ENCODE measurements at regions not wholly inside any gene's neighbourhood (a gene's known extent, or its start where the extent isn't known, plus 50 kb on each side); places are given as distances from the start of the nearest gene placed in this dataset.

- Histone ChIP-seq H2BK15ac (ENCODE audit: low read depth, low read length) (no peak overlapping the region), H3K23ac (ENCODE audit: insufficient read length, low read depth, low read length) (no peak overlapping the region), H3K4ac (ENCODE audit: low read depth, low read length) (no peak overlapping the region), H3K4me1 (ENCODE audit: insufficient read depth, low read length) (no peaks in the 10 kb centered on the region), H3K56ac (ENCODE audit: insufficient read length, low read depth, low read length) (no peak overlapping the region), H4K91ac (ENCODE audit: insufficient read length, low read depth, low read length) (no peak overlapping the region), H3K4me2 (ENCODE audit: insufficient read depth, insufficient read length, low read length) (no peak overlapping the region), H3K9ac (ENCODE audit: extremely low read depth, insufficient read length, low read length) (no peak overlapping the region), H2BK12ac (ENCODE audit: insufficient read length, low read depth, low read length) (no peak overlapping the region), H2AK5ac (ENCODE audit: insufficient read length, low read length) (no peak overlapping the region), H3K27me3 (ENCODE audit: insufficient read depth, low read length) (no peaks in the 10 kb centered on the region), H3K27ac (ENCODE audit: insufficient read length, low read depth, low read length) (no peak overlapping the region), H3K23me2 (ENCODE audit: insufficient read length, low read depth, low read length, poor library complexity, severe bottlenecking) (no peaks in the 10 kb centered on the region), H3K9me3 (ENCODE audit: control insufficient read depth, low read depth, low read length) (no peaks in the 10 kb centered on the region), H3K18ac (ENCODE audit: insufficient read length, low read depth, low read length) (no peak overlapping the region), H4K5ac (ENCODE audit: insufficient read length, low read depth, low read length) (no peak overlapping the region), H4K20me1 (ENCODE audit: control insufficient read depth, insufficient read depth, insufficient read length) (no peaks in the 10 kb centered on the region), H2BK5ac (ENCODE audit: insufficient read length, low read length) (no peak overlapping the region), H4K8ac (replicated peaks; ENCODE audit: insufficient read length, low read depth, low read length) (no peak overlapping the region), H3K79me2 (ENCODE audit: insufficient read depth, low read length) (no peaks in the 10 kb centered on the region), H3K79me1 (ENCODE audit: insufficient read depth, low read depth, low read length, poor library complexity, severe bottlenecking) (no peaks in the 10 kb centered on the region), H2BK20ac (ENCODE audit: low read depth, low read length, poor library complexity, severe bottlenecking) (no peak overlapping the region), H3T11ph (ENCODE audit: low read length) (no peak overlapping the region), H2BK120ac (ENCODE audit: low read depth, low read length, poor library complexity, severe bottlenecking) (no peak overlapping the region), H3K14ac (ENCODE audit: insufficient read depth, low read length) (no peak overlapping the region), H2AFZ (ENCODE audit: low read length) (no peak overlapping the region)
- no peaks in the 10 kb centered on the region for H3K27me3 Mint-ChIP-seq (ENCODE audit: low read depth)
- no peak overlapping the region for H3K27ac Mint-ChIP-seq
- H3K4me1 Mint-ChIP-seq = peaks cover 0 to 6% of the 10 kb centered on the region in 2 experiments; a peak in 1 of 4 replicates
- no peaks in the 10 kb centered on the region for H3K36me3 Mint-ChIP-seq (ENCODE audit: insufficient read depth in 1 of 3, low read depth in 3 of 3)
- no peaks in the 10 kb centered on the region for H3K9me3 Mint-ChIP-seq
- no peak overlapping the region for H3K4me3 Mint-ChIP-seq
- no peak for TF ChIP-seq CTCF (conservative IDR thresholded peaks at IDR 0.05)
- DNase-seq = no peak
- no CpG with 5 or more reads among the region's 2 CpGs for WGBS (ENCODE audit: extremely low coverage, insufficient read length, low lambda C conversion rate)
Observed at GRCh38 chr1:90394247-90394646, 322.9 kb downstream of the BARHL2 start.
